ENCODE measurements at regions not wholly inside any gene's neighbourhood (a gene's known extent, or its start where the extent isn't known, plus 50 kb on each side); places are given as distances from the start of the nearest gene placed in this dataset.

- no peak for DNase-seq
- Histone ChIP-seq H3K27me3 (no peaks in the 10 kb centered on the region), H3K4me3 (no peak overlapping the region), H3K36me3 (ENCODE audit: low read depth, missing control alignments) (no peaks in the 10 kb centered on the region), H3K27ac (no peak overlapping the region), H3K9me3 (no peaks in the 10 kb centered on the region), H3K4me1 (no peaks in the 10 kb centered on the region)
- WGBS, 2 donors, result 91 to 96% methylated on average over 2 of the region's 2 CpGs
- intact Hi-C loops (cut with DNase I; ENCODE audit: low total_unique reads), result no loop called here
- TF ChIP-seq CTCF (IDR thresholded peaks at IDR 0.05) (no peak), POLR2A (IDR thresholded peaks at IDR 0.05) (no peak)
These were observed 332.1 kb upstream of the TCF4 start for GRCh38 chr18:55920063-55920462.

- intact Hi-C loops (cut with DNase I; ENCODE audit: low total_unique reads), result no loop called here
- Histone ChIP-seq H3K27ac (no peak overlapping the region), H3K4me3 (no peak overlapping the region), H3K9me3 (no peaks in the 10 kb centered on the region), H3K27me3 (no peaks in the 10 kb centered on the region), H3K36me3 (ENCODE audit: low read depth, missing control alignments) (no peaks in the 10 kb centered on the region), H3K4me1 (no peaks in the 10 kb centered on the region)
- TF ChIP-seq CTCF (IDR thresholded peaks at IDR 0.05), result no peak
- no peak for TF ChIP-seq POLR2A (IDR thresholded peaks at IDR 0.05)
- no peak for DNase-seq
- WGBS, 2 donors, result 50 to 61% methylated on average over 6 of the region's 6 CpGs
These were observed 330.5 kb upstream of the TCF4 start for GRCh38 chr18:55918444-55918843.

DNA sequence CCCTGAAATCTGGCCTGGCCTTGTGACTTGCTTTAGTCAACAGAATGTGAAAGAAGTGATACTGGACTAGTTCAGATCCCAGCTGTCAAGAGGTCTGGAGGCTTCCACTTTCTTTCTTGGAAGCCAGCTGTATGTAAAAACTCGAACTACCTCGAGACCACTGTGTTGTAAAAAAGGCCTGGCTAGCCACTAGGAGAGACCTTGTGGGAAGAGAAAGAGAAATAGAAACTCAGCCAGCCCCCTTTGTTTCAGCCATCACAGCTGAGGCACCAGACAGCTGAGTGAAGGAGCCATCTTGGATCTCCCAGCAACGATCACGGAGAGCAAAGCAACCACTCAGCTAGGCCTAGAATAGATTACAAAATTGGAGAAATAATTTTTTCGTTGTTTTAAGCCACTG, 324.9 kb upstream of the TCF4 start:
- Histone ChIP-seq H3K9me3 (no peaks in the 10 kb centered on the region), H3K4me3 (no peak overlapping the region), H3K27ac (no peak overlapping the region), H3K36me3 (ENCODE audit: low read depth, missing control alignments) (no peaks in the 10 kb centered on the region), H3K27me3 (no peaks in the 10 kb centered on the region), H3K4me1 (no peaks in the 10 kb centered on the region)
- TF ChIP-seq POLR2A (IDR thresholded peaks at IDR 0.05), result no peak
- TF ChIP-seq CTCF (IDR thresholded peaks at IDR 0.05), result no peak
- 94 to 97% methylated on average over 5 of the region's 5 CpGs for WGBS, 2 donors
- intact Hi-C loops (cut with DNase I; ENCODE audit: low total_unique reads), result no loop called here
- DNase-seq, result no peak

- H3K36me3 ChIP-seq (ENCODE audit: low read depth, missing control alignments), result no peaks in the 10 kb centered on the region
- peak; percentile 17 for DNase-seq
- H3K9me3 ChIP-seq, result no peaks in the 10 kb centered on the region
- no peak overlapping the region for H3K27ac ChIP-seq
- intact Hi-C loops (cut with DNase I; ENCODE audit: low total_unique reads), result no loop called here
- H3K4me3 ChIP-seq, result no peak overlapping the region
- TF ChIP-seq POLR2A (IDR thresholded peaks at IDR 0.05) (no peak), CTCF (IDR thresholded peaks at IDR 0.05) (no peak)
- no peaks in the 10 kb centered on the region for H3K4me1 ChIP-seq
- 56 to 58% methylated on average over 2 of the region's 2 CpGs for WGBS, 2 donors
- H3K27me3 ChIP-seq, result no peaks in the 10 kb centered on the region
These were observed 324.1 kb upstream of the TCF4 start for GRCh38 chr18:55912071-55912470.

DNA sequence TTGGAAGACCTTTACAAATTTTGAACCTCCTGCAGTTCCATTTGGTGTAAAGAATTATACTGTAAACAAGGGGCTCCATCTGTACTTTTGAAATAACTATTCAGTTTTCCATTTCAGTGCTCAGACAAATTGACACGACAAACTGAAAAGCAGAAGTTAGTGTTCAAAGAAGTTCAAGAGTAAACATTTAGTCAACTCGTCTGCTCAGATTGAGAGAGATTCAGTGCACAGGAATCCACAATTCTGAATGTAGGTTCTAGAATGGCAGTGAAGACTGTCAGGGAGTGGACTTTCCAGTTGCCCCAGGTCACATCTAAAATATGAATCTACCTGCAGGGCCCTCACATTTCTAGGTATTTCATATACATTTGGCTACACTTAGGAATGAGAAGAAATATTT, 322.3 kb upstream of the TCF4 start:
- 80 to 81% methylated on average over 2 of the region's 2 CpGs for WGBS, 2 donors
- TF ChIP-seq POLR2A (IDR thresholded peaks at IDR 0.05) (no peak), CTCF (IDR thresholded peaks at IDR 0.05) (no peak)
- no peak for DNase-seq
- no peaks in the 10 kb centered on the region for H3K9me3 ChIP-seq
- H3K4me3 ChIP-seq, result no peak overlapping the region
- H3K36me3 ChIP-seq (ENCODE audit: low read depth, missing control alignments), result no peaks in the 10 kb centered on the region
- H3K27ac ChIP-seq, result no peak overlapping the region
- H3K27me3 ChIP-seq, result no peaks in the 10 kb centered on the region
- H3K4me1 ChIP-seq, result no peaks in the 10 kb centered on the region
- intact Hi-C loops (cut with DNase I; ENCODE audit: low total_unique reads), result no loop called here
